GM19324 (cell line): ENCODE measurements at regions not wholly inside any gene's neighbourhood (a gene's known extent, or its start where the extent isn't known, plus 50 kb on each side); places are given as distances from the start of the nearest gene placed in this dataset.
"Not testable (repeated sequence)": the region's sequence is repeated elsewhere in the genome, so short reads cannot be mapped to it uniquely, and the experiment has no call there.

ENCODE experiments used
- ATAC-seq: cut with Tn5 transposase; IDR thresholded peaks from one replicate; pipeline ENCODE4 v1.9.1; 2021; ENCODE audit warnings: mild to moderate bottlenecking, moderate library complexity; ENCODE audit not compliant: unreplicated experiment, low FRiP score

GRCh38 chr20:26219546-26219945, 522.9 kb upstream of the ZNF337 start:
- not testable (repeated sequence) for ATAC-seq

- ATAC-seq: no peak
Measured at GRCh38 chr20:26218301-26218700, 521.6 kb upstream of the ZNF337 start.

GRCh38 chr20:26216025-26216424, 519.4 kb upstream of the ZNF337 start:
- ATAC-seq: no peak

- ATAC-seq: no peak
Measured at GRCh38 chr20:26214991-26215390, 518.3 kb upstream of the ZNF337 start.

- no peak for ATAC-seq
Measured at GRCh38 chr20:26209171-26209941, 512.7 kb upstream of the ZNF337 start.

GRCh38 chr20:26208296-26209091, 511.8 kb upstream of the ZNF337 start:
- ATAC-seq: no peak

GRCh38 chr20:26207967-26208295, 511.3 kb upstream of the ZNF337 start:
- not testable (repeated sequence) for ATAC-seq

- ATAC-seq: no peak
Measured at GRCh38 chr20:26207237-26207966, 510.7 kb upstream of the ZNF337 start.

- no peak for ATAC-seq
Measured at GRCh38 chr20:26205350-26205749, 508.7 kb upstream of the ZNF337 start.

GRCh38 chr20:26201026-26201425, 504.4 kb upstream of the ZNF337 start:
- ATAC-seq: not testable (repeated sequence)

- not testable (repeated sequence) for ATAC-seq
Measured at GRCh38 chr20:26187329-26187728, 490.7 kb upstream of the ZNF337 start.

- ATAC-seq: not testable (repeated sequence)
Measured at GRCh38 chr20:26183720-26184119, 487.1 kb upstream of the ZNF337 start.

GRCh38 chr20:26181364-26181763, 484.7 kb upstream of the ZNF337 start:
- ATAC-seq: not testable (repeated sequence)

- ATAC-seq: not testable (repeated sequence)
Measured at GRCh38 chr20:26171875-26172274, 475.2 kb upstream of the ZNF337 start.

GRCh38 chr20:26169506-26169905, 472.9 kb upstream of the ZNF337 start:
- no peak for ATAC-seq

- ATAC-seq: no peak
Measured at GRCh38 chr20:26167499-26167898, 470.8 kb upstream of the ZNF337 start.

GRCh38 chr20:26163890-26164289, 467.2 kb upstream of the ZNF337 start:
- ATAC-seq: no peak

GRCh38 chr20:26163151-26163550, 466.5 kb upstream of the ZNF337 start:
- ATAC-seq: not testable (repeated sequence)

- not testable (repeated sequence) for ATAC-seq
Measured at GRCh38 chr20:26161741-26162140, 465.1 kb upstream of the ZNF337 start.

- not testable (repeated sequence) for ATAC-seq
Measured at GRCh38 chr20:26160916-26161315, 464.3 kb upstream of the ZNF337 start.

- no peak for ATAC-seq
Measured at GRCh38 chr20:26154224-26154623, 457.6 kb upstream of the ZNF337 start.
